B cell (primary cell): ENCODE measurements at regions not wholly inside any gene's neighbourhood (a gene's known extent, or its start where the extent isn't known, plus 50 kb on each side); places are given as distances from the start of the nearest gene placed in this dataset.

Experiments
- ATAC-seq: fragments of 200-7000 bp; cut with Tn5 transposase; one replicate; pipeline ENCODE4 v1.10.0; 2021; ENCODE audit warnings: low read depth, mild to moderate bottlenecking, moderate number of reproducible peaks, moderate library complexity
- CTCF ChIA-PET: fragments of 350-600 bp; sonication (Branson Sonifier 250); formaldehyde crosslinking; loops from one replicate; lab custom pipeline; 2021; ENCODE audit warnings: antibody characterized with exemption, inconsistent platforms; lab: Charles Lee
- POLR2A ChIA-PET: fragments of 350-600 bp; sonication (Branson Sonifier 250); formaldehyde crosslinking; loops from one replicate; lab custom pipeline; 2021; ENCODE audit warnings: antibody characterized with exemption; lab: Charles Lee
- DNase-seq: peaks from one replicate; pipeline ENCODE4 v3.0.0; 2013
- H2AFZ ChIP-seq: 2 replicates; pipeline ENCODE4 v1.6.1; 2012; ENCODE audit warnings: mild to moderate bottlenecking, low read depth, low read length; ENCODE audit not compliant: insufficient read depth, poor library complexity, severe bottlenecking
- H3K27ac ChIP-seq, 2 donors: 1 replicate in 1 of 2; 2 replicates in 1 of 2; pipeline ENCODE4 v1.5.1; 2012 to 2013; ENCODE audit warnings: low read length in 2 of 2, mild to moderate bottlenecking in 2 of 2, moderate library complexity in 1 of 2
- H3K27me3 ChIP-seq, 4 experiments: fragments of 200-600 bp in 1 of 4; sonication (generic) in 1 of 4; replicated peaks in 1 of 4; 1 replicate in 2 of 4; 2 replicates in 2 of 4; pipeline versions ENCODE4 v1.6.1 to v1.7.0; 2013 to 2016; ENCODE audit warnings: low read length in 3 of 4, mild to moderate bottlenecking in 2 of 4, mixed read lengths in 1 of 4, moderate library complexity in 1 of 4; ENCODE audit not compliant: insufficient read depth in 4 of 4, control insufficient read depth in 3 of 4; ENCODE audit errors: control extremely low read depth in 1 of 4
- H3K36me3 ChIP-seq, 2 experiments: replicated peaks in 1 of 2; 1 replicate in 1 of 2; 2 replicates in 1 of 2; pipeline versions ENCODE4 v1.6.1 to v1.7.1; 2013; ENCODE audit warnings: low read length in 1 of 2; ENCODE audit not compliant: insufficient read depth in 2 of 2, control insufficient read depth in 1 of 2; ENCODE audit errors: control extremely low read depth in 1 of 2, extremely low read depth in 1 of 2
- H3K4me1 ChIP-seq, 2 donors: fragments of 200-600 bp in 1 of 2; sonication (generic) in 1 of 2; 1 replicate in 1 of 2; 2 replicates in 1 of 2; pipeline versions ENCODE4 v1.5.1 to v1.6.1; 2013 to 2017; ENCODE audit warnings: low read length in 2 of 2; ENCODE audit not compliant: control insufficient read depth in 2 of 2, insufficient read depth in 2 of 2
- H3K4me2 ChIP-seq: replicated peaks from 2 replicates; pipeline ENCODE3; 2012; ENCODE audit warnings: mild to moderate bottlenecking, low read depth, low read length; ENCODE audit not compliant: poor library complexity, severe bottlenecking
- H3K4me3 ChIP-seq, 5 experiments: fragments of 200-600 bp in 1 of 5; sonication (generic) in 1 of 5; 1 replicate in 3 of 5; 2 replicates in 2 of 5; pipeline versions ENCODE4 v1.5.1 to v1.7.0; 2011 to 2016; ENCODE audit warnings: low read length in 4 of 5, mild to moderate bottlenecking in 4 of 5, low read depth in 2 of 5, control low read depth in 1 of 5, moderate library complexity in 1 of 5; ENCODE audit not compliant: insufficient read depth in 1 of 5; ENCODE audit errors: control extremely low read depth in 1 of 5, extremely low read depth in 1 of 5
- H3K79me2 ChIP-seq: fragments of 200-600 bp; sonication (generic); one replicate; pipeline ENCODE4 v1.6.0; 2016; ENCODE audit warnings: low read length; ENCODE audit not compliant: control insufficient read depth, insufficient read depth
- H3K9ac ChIP-seq: fragments of 200-600 bp; sonication (generic); 2 replicates; pipeline ENCODE4 v1.6.1; 2017; ENCODE audit warnings: mild to moderate bottlenecking, low read length, moderate library complexity
- H3K9me3 ChIP-seq, 3 donors: one replicate each; pipeline versions ENCODE4 v1.6.1 to v1.7.1; 2013; ENCODE audit warnings: low read length in 2 of 3; ENCODE audit not compliant: control insufficient read depth in 2 of 3, insufficient read depth in 1 of 3; ENCODE audit errors: control extremely low read depth in 1 of 3
- H4K20me1 ChIP-seq: 2 replicates; pipeline ENCODE4 v1.6.0; 2012; ENCODE audit warnings: mild to moderate bottlenecking, low read length; ENCODE audit not compliant: insufficient read depth, control insufficient read depth, poor library complexity, severe bottlenecking
- H3K27ac Mint-ChIP-seq: one replicate; pipeline ENCODE4 v1.8.0; 2021; ENCODE audit warnings: mixed read lengths
- H3K27me3 Mint-ChIP-seq: one replicate; pipeline ENCODE4 v1.8.0; 2021; ENCODE audit warnings: mixed read lengths
- H3K4me1 Mint-ChIP-seq: one replicate; pipeline ENCODE4 v1.8.0; 2021; ENCODE audit warnings: mixed read lengths
- H3K4me3 Mint-ChIP-seq: one replicate; pipeline ENCODE4 v1.8.0; 2021; ENCODE audit warnings: mixed read lengths
- H3K9me3 Mint-ChIP-seq: one replicate; pipeline ENCODE4 v1.8.0; 2022; ENCODE audit warnings: mixed read lengths; ENCODE audit not compliant: insufficient read depth
- CTCF ChIP-seq: fragments of 200-600 bp; IDR thresholded peaks from one replicate; pipeline ENCODE4 v1.8.0; 2022; ENCODE audit warnings: antibody characterized with exemption, mild to moderate bottlenecking
- EZH2 ChIP-seq: IDR thresholded peaks from 2 replicates; pipeline ENCODE4 v1.6.1; 2012; ENCODE audit warnings: borderline replicate concordance, low read depth, mild to moderate bottlenecking, moderate library complexity, low read length; ENCODE audit not compliant: insufficient read depth, poor library complexity, severe bottlenecking
- WGBS: methylation state at CpG from one replicate; pipeline ENCODE4 v1.1.5; 2013; ENCODE audit warnings: missing lambda C conversion rate; ENCODE audit not compliant: insufficient coverage; 5-methylcytosine and 5-hydroxymethylcytosine counted together
- intact Hi-C: fragments of 100-400 bp; cut with micrococcal nuclease; formaldehyde crosslinking; loops from one replicate; pipeline ENCODE4 v1.10.0; 2022

GRCh38 chr12:89230376-89231315 is 121.7 kb downstream of the DUSP6 start:
- 80% methylated on average over 1 of the region's 2 CpGs for WGBS

More at GRCh38 chr12:89230376-89231315, 121.7 kb downstream of the DUSP6 start:
- no peak overlapping the region for H3K4me3 ChIP-seq
- ChIA-PET CTCF (no interaction called here), POLR2A (no interaction called here)
- no peaks in the 10 kb centered on the region for H4K20me1 ChIP-seq
- Mint-ChIP-seq H3K4me3 (no peak overlapping the region), H3K27ac (no peak overlapping the region), H3K9me3 (no peaks in the 10 kb centered on the region), H3K4me1 (peaks cover 6% of the 10 kb centered on the region), H3K27me3 (peaks cover 26% of the 10 kb centered on the region)
- DNase-seq, result no peak
- peaks cover 2 to 6% of the 10 kb centered on the region in 2 donors for H3K4me1 ChIP-seq
- H3K9me3 ChIP-seq, result no peaks in the 10 kb centered on the region
- TF ChIP-seq CTCF, result no peak
- TF ChIP-seq EZH2, result no peak
- H3K36me3 ChIP-seq, result no peaks in the 10 kb centered on the region
- no peak overlapping the region for H3K27ac ChIP-seq
- H3K9ac ChIP-seq, result no peak overlapping the region
- intact Hi-C loops, result no loop called here
- no peak for ATAC-seq
- no peak overlapping the region for H2AFZ ChIP-seq
- H3K79me2 ChIP-seq, result no peaks in the 10 kb centered on the region
- H3K4me2 ChIP-seq, result no peak overlapping the region
- H3K27me3 ChIP-seq, result no peaks in the 10 kb centered on the region
